ENCODE measurements at regions not wholly inside any gene's neighbourhood (a gene's known extent, or its start where the extent isn't known, plus 50 kb on each side); places are given as distances from the start of the nearest gene placed in this dataset.

DNA sequence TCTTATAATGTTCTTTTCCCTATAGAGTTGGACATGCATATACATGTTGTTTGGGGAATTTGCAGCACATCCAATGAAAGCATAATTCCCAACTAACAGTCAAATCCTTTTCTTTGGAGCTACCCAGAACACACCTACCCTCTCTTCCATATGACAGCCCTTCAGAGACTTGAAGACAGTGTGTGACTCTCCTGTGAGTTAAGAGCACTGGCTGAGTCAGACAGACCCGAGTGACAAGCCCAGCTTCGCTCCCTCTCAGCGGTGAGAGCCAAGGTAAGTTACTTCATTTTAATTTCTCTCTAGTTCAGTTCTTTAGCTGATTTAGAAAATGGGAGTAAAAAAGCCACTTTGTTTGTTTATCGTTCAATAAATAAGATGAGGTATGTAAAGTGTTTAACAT is 86.3 kb downstream of the RTL9 start:
- DNase-seq (no peak), ATAC-seq (no peak)
- Mint-ChIP-seq H3K9me3 (no peaks in the 10 kb centered on the region), H3K27me3 (ENCODE audit: low read depth) (peaks cover 2% of the 10 kb centered on the region), H3K4me3 (no peak overlapping the region), H3K4me1 (ENCODE audit: low read depth) (no peaks in the 10 kb centered on the region), H3K36me3 (ENCODE audit: insufficient read depth) (no peaks in the 10 kb centered on the region)

DNA sequence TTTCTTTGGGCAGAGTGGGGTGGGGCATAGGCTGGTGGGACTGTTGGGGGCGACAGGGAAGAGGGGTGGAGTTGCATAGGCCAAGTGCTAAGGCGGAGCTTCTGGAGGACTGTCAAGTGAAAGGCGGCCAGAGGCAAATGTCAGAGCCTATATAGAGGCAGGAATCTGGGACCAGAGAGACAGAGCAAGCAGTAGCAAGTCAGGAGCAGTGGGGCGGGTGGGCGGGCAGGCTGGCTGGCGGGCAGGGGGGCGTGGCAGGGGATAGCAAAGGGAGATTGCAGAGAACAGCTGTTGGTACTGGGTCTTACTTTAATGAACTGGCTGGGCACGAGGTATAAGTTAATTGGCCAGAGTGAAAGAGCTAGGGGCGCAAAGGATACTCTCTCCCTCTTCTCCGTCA is 89.8 kb downstream of the RTL9 start:
- no peaks in the 10 kb centered on the region for H3K27me3 Mint-ChIP-seq (ENCODE audit: low read depth)
- no peaks in the 10 kb centered on the region for H3K9me3 Mint-ChIP-seq
- no peak overlapping the region for H3K4me3 Mint-ChIP-seq
- no peak for DNase-seq
- H3K4me1 Mint-ChIP-seq (ENCODE audit: low read depth), result no peaks in the 10 kb centered on the region
- no peak for ATAC-seq
- H3K36me3 Mint-ChIP-seq (ENCODE audit: insufficient read depth), result no peaks in the 10 kb centered on the region

DNA sequence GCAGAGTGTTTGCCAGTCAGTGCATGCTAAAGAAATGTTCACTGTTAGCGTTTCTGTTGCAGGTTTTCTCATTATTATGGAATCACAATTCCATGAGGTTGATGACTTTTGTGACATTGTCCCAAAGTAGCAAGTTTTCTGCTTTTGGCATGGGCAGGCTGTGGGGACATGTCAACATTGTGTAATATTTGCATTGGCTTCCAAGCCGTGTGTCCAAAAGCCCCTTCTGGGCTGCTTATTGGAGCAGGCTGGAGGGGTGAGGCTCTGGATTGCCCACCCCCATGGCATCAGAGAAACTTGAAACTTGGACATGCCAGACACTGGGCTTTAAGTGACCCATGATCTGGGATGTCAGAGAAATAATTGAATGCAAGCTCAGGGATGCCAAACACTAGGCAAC is 90.7 kb downstream of the RTL9 start:
- Mint-ChIP-seq H3K36me3 (ENCODE audit: insufficient read depth) (no peaks in the 10 kb centered on the region), H3K4me1 (ENCODE audit: low read depth) (no peaks in the 10 kb centered on the region), H3K27me3 (ENCODE audit: low read depth) (no peaks in the 10 kb centered on the region), H3K9me3 (no peaks in the 10 kb centered on the region), H3K4me3 (no peak overlapping the region)
- no peak for ATAC-seq
- DNase-seq, result no peak

DNA sequence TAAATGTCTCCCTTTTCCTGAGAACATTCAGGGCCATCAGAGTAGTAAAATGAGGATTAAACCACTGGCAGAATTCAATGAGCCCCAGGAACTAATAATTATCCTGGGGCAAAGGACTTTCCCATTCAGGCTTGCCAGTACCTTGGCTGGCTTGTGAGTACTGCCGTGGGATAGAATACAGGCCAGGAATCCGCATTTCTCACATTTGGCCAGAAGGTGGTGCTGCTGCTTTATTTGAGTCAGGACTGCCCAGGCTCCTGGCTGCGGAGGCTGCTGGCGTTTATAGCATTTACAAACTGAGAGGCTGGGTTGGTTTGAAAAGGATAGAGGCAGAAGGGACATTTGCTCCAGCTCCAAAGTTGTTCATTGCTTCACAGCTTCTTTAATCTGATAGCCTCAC is 91.4 kb downstream of the RTL9 start:
- H3K4me3 Mint-ChIP-seq, result no peak overlapping the region
- H3K9me3 Mint-ChIP-seq, result no peaks in the 10 kb centered on the region
- no peaks in the 10 kb centered on the region for H3K27me3 Mint-ChIP-seq (ENCODE audit: low read depth)
- no peaks in the 10 kb centered on the region for H3K4me1 Mint-ChIP-seq (ENCODE audit: low read depth)
- peak; percentile 60 to 66 for ATAC-seq
- no peaks in the 10 kb centered on the region for H3K36me3 Mint-ChIP-seq (ENCODE audit: insufficient read depth)
- peak; percentile 49 for DNase-seq

DNA sequence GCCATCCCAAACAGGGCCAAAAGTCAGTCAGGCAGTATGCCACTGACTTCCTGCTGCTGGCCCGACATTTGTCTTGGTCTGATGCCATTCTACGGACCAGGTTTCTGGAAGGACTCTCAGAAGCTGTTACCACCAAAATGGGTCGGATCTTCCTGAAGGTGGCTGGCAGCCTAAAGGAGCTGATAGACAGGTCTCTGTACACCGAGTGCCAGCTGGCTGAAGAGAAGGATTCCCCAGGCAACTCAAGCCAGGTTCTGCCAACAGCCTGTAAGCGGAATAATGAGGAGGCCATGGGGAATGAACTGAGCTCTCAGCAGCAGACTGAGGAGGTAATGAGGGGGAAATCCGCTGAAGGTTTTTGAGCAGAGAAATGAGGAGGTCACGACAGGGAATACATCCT is 95.7 kb downstream of the RTL9 start:
- Mint-ChIP-seq H3K4me1 (ENCODE audit: low read depth) (no peaks in the 10 kb centered on the region), H3K4me3 (no peak overlapping the region), H3K36me3 (ENCODE audit: insufficient read depth) (no peaks in the 10 kb centered on the region), H3K9me3 (no peaks in the 10 kb centered on the region), H3K27me3 (ENCODE audit: low read depth) (peaks cover 7% of the 10 kb centered on the region)
- DNase-seq (no peak), ATAC-seq (no peak)

DNA sequence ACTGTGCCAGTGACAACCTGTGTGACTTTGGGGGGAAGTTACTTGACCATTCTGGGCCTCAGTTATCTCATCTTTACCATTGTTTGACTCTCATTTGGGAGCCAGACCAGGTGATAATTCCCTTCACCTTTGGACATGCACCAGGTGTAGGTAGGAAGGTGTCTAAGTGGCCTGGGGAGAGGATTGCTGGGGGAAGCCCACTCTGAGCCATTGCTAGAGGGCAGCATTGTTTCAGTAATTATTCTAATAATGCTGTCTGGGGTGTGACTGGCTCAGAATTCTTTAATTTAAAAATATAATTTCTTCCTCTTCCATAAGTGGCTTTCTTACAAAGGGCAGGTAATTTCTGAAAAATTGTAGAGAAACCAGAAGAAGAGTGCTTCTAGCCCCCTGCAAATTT is 104.3 kb downstream of the RTL9 start:
- H3K4me1 Mint-ChIP-seq (ENCODE audit: low read depth), result no peaks in the 10 kb centered on the region
- ATAC-seq, result no peak
- H3K9me3 Mint-ChIP-seq, result no peaks in the 10 kb centered on the region
- no peaks in the 10 kb centered on the region for H3K36me3 Mint-ChIP-seq (ENCODE audit: insufficient read depth)
- peaks cover 9% of the 10 kb centered on the region for H3K27me3 Mint-ChIP-seq (ENCODE audit: low read depth)
- H3K4me3 Mint-ChIP-seq, result no peak overlapping the region
- DNase-seq, result no peak

DNA sequence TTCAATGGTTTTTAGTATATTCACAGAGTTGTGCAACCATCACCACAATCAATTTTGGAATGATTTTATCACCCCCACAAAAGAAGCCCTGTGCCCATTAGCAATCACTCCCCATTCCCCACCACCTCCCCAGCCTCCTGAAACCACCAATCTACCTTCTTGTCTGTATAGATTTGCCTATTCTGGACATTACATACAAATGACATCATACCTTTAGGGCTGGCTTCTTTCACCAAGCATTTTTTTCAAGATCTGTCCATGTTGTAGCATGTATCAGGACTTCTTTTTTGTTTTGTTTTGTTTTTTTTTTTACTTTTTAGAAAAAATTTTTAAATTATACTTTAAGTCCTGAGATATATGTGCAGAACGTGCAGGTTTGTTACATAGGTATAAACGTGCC is 108.1 kb downstream of the RTL9 start:
- no peak for DNase-seq

DNA sequence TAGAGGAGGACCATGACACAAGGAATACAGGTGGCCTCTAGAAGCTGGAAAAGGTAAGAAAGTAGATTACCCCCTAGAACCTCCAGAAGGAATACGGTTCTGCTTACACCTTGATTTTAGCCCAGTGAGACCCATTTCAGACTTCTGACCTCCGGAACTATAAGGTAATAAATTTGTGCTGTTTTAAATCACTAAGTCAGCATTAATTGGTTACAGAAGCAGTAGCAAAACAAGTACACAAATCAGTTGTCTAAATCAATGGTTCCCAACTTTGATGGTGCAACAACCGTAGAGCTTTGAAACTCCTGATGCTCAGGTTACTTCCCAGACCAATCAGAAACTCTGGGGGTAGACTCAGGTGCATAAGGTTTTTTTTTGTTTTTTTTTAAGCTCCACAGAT is 113.6 kb downstream of the RTL9 start:
- Mint-ChIP-seq H3K27me3 (ENCODE audit: low read depth) (peaks cover 7% of the 10 kb centered on the region), H3K36me3 (ENCODE audit: insufficient read depth) (no peaks in the 10 kb centered on the region), H3K4me3 (no peak overlapping the region), H3K9me3 (no peaks in the 10 kb centered on the region), H3K4me1 (ENCODE audit: low read depth) (no peaks in the 10 kb centered on the region)
- ATAC-seq (no peak), DNase-seq (no peak)

More for the DNA sequence above, 108.1 kb downstream of the RTL9 start:
- Mint-ChIP-seq H3K9me3 (no peaks in the 10 kb centered on the region), H3K36me3 (ENCODE audit: insufficient read depth) (no peaks in the 10 kb centered on the region), H3K4me1 (ENCODE audit: low read depth) (no peaks in the 10 kb centered on the region), H3K27me3 (ENCODE audit: low read depth) (peaks cover 7% of the 10 kb centered on the region), H3K4me3 (no peak overlapping the region)
- ATAC-seq, result no peak

DNA sequence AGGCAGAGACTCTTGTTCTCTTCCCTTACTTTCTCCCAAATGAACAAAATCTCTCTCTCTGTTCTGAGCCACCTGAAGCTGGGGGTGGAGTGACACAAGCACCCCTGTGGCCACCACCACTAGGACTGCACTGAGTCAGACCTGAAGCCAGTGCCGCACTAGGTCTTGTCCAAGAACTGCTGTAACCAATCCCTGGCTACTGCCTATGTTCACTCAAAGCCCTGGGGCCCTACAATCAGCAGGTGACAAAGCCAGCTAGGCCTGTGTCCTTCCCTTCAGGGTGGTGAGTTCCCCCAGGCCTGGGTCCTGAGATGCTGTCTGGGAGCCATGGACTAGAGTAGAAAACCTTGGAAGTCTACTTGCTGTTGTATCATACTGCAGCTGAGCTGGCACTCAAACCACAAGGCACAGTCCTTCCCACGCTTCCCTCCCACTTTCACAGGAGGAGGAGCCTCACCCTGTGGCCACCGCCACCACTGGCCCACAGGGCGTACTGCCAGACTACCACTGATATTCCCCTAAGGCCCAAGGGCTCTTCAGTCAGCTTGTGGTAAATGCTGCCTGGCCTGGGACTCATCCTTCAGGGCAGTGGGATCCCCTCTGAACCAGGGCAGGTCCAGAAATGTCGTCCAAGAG is 119.1 kb downstream of the RTL9 start:
- ATAC-seq (no peak), DNase-seq (no peak)
- Mint-ChIP-seq H3K36me3 (ENCODE audit: insufficient read depth) (no peaks in the 10 kb centered on the region), H3K4me1 (ENCODE audit: low read depth) (no peaks in the 10 kb centered on the region), H3K9me3 (no peaks in the 10 kb centered on the region), H3K27me3 (ENCODE audit: low read depth) (no peaks in the 10 kb centered on the region), H3K4me3 (no peak overlapping the region)

DNA sequence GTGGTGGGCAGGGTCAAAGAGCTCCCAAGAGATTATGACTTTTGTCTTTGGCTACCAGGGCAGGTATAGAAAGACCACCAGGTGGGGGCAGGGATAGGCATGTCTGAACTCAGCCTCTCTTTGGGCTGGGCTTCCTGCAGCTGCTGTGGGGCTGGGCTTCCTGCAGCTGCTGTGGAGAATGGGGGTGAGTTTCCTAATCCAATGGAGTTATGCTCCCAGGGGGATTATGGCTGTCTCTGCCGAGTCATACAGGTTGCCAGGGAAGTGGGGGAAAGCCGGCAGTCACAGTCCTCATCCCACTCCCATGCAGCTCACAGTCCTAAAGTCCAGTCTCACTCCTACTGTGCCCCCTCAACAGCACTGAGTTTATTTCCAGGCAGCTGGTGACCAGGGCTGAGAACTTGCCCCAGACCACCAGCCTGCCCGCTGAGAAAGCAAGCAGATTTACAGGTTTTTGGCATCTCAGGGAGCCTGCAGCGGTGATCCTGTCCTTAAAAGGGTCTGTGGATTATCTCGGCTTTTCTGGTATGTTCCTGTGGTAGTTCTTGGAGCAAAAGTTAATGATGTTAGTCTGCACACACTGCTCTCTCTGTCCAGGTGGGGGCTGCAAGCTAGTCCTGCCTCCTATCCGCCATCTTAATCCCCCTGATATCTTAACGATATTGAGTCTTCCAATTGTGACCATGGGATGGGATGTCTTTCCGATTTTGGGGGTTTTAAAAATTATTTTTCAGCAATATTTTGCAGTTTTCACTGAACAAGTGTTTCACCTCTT is 133.4 kb downstream of the RTL9 start:
- no peak for ATAC-seq
- Mint-ChIP-seq H3K4me3 (no peak overlapping the region), H3K27me3 (ENCODE audit: low read depth) (peaks cover 2% of the 10 kb centered on the region), H3K9me3 (peaks cover 3% of the 10 kb centered on the region), H3K36me3 (ENCODE audit: insufficient read depth) (no peaks in the 10 kb centered on the region), H3K4me1 (ENCODE audit: low read depth) (no peaks in the 10 kb centered on the region)
- DNase-seq, result no peak

DNA sequence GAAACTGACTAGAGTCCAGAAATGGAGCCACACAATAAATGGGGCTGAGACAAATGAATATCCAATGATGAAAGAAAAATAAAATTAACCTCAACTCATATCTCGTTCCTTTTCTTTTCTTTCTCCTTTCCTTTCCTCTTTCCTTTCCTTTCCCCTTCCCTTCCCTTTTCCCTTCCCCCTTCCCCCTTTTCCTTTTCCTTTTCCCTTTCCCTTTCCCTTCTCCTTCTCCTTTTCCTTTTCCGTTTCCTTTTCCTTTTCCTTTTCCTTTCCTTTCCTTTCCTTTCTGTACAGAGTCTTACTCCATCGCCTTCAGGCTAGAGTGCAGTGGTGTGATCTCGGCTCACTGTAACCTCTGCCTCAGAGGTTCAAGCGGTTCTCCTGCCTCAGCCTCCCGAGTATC is 146.3 kb downstream of the RTL9 start:
- ATAC-seq, result no peak
- no peaks in the 10 kb centered on the region for H3K9me3 Mint-ChIP-seq
- no peaks in the 10 kb centered on the region for H3K27me3 Mint-ChIP-seq (ENCODE audit: low read depth)
- no peak for DNase-seq
- H3K4me1 Mint-ChIP-seq (ENCODE audit: low read depth), result no peaks in the 10 kb centered on the region
- H3K36me3 Mint-ChIP-seq (ENCODE audit: insufficient read depth), result no peaks in the 10 kb centered on the region
- H3K4me3 Mint-ChIP-seq, result no peak overlapping the region

DNA sequence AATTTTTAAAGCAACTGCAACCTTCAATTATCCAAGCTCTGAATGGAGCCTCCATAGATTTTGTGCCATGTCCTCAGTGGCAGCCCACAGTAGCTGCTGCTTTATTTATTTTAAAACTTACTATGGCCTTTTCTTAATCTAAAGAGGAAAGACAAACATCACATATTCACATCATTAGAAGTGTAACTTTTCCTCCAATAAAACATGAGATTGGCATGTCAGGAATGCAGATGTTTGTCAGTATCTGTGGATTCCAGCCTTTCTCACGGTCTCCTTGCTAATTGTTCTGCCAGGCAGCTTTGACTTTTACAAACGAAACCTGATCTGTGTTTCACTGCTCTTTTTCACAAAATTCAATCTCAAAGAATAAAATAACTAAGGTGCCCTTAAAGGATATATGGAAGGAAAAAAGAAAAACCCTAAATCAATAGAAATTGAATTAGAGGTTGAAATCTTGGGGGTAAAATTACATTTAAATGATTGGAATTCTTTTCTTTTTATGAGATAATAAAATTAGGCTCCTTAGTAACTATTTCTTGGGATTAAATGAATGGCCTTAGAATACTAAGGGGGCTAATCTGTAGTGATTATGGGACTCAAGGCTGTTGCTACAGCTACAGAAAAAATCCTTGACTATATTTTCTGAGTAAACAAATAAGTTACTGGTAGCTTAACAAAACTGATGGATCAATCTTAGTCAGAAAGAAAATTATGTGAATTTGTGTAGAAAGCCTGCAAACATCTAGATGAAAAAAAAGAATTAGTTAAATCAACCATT is 151.3 kb downstream of the RTL9 start:
- ATAC-seq (no peak), DNase-seq (no peak)
- H3K36me3 Mint-ChIP-seq (ENCODE audit: insufficient read depth), result no peaks in the 10 kb centered on the region
- no peak overlapping the region for H3K4me3 Mint-ChIP-seq
- H3K9me3 Mint-ChIP-seq, result no peaks in the 10 kb centered on the region
- no peaks in the 10 kb centered on the region for H3K4me1 Mint-ChIP-seq (ENCODE audit: low read depth)
- no peaks in the 10 kb centered on the region for H3K27me3 Mint-ChIP-seq (ENCODE audit: low read depth)

DNA sequence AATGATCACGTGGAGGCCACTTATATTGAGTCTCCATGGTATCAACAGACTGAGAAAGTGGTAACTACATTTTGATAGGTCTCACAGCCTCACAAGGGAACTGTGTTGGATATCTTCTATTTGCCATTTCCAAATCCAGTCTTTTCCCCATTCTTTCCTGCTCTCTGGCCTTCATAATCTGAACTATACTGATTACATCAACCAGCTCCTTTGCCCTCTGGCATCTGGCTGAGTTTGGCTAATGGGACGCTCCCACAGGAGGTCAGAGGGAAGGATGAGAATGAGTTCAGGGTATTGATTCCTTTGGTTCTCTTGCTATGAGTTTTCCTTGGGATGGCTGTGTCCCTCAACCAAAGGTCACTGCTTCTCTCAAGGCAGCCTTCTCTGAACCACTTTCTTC is 152.6 kb downstream of the RTL9 start:
- no peak for ATAC-seq
- no peaks in the 10 kb centered on the region for H3K9me3 Mint-ChIP-seq
- no peaks in the 10 kb centered on the region for H3K36me3 Mint-ChIP-seq (ENCODE audit: insufficient read depth)

DNA sequence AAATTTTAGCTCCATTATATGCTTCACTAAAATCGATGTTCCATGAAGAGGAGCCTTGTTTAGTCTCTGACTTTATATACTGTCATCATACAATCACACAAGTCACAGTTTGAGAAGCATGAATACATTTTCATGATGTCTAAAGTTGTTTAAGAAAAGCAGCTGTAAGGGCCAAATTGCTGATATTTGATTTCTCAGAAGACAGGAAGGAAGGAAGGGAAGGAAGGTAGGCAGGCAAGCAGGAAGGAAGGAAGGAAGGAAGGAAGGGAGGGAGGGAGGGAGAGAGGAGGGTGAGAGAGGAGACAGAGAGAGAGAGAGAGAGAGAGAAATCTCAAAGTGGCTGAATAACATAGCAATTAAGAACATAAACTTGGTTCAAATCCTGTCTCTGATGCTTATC is 153.7 kb downstream of the RTL9 start:
- H3K4me3 Mint-ChIP-seq, result no peak overlapping the region
- no peaks in the 10 kb centered on the region for H3K27me3 Mint-ChIP-seq (ENCODE audit: low read depth)
- DNase-seq (no peak), ATAC-seq (no peak)
- no peaks in the 10 kb centered on the region for H3K9me3 Mint-ChIP-seq
- H3K36me3 Mint-ChIP-seq (ENCODE audit: insufficient read depth), result no peaks in the 10 kb centered on the region
- H3K4me1 Mint-ChIP-seq (ENCODE audit: low read depth), result no peaks in the 10 kb centered on the region

More for the DNA sequence above, 152.6 kb downstream of the RTL9 start:
- Mint-ChIP-seq H3K4me1 (ENCODE audit: low read depth) (no peaks in the 10 kb centered on the region), H3K27me3 (ENCODE audit: low read depth) (no peaks in the 10 kb centered on the region), H3K4me3 (no peak overlapping the region)
- no peak for DNase-seq

DNA sequence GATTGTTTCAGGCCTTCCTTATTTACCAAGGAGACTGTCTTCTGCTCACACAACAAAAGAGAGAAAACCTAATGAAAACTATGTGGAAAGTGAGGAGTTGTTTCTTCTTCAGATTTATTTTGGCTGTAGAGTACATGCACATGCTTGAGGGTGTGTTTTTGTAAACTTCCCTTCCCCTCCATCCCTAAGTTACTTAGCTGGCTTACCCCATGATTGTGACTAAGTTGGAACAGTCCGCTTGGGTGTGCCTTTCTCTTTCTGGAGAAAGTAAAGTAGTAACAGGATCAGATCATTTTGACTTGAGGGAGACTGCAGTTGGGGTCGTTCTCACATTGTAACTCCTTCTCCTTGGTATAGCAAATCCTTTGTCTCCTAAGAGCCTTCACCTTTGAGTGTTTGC is 155.9 kb downstream of the RTL9 start:
- DNase-seq (no peak), ATAC-seq (no peak)
- H3K9me3 Mint-ChIP-seq, result no peaks in the 10 kb centered on the region
- no peak overlapping the region for H3K4me3 Mint-ChIP-seq
- H3K36me3 Mint-ChIP-seq (ENCODE audit: insufficient read depth), result no peaks in the 10 kb centered on the region
- no peaks in the 10 kb centered on the region for H3K27me3 Mint-ChIP-seq (ENCODE audit: low read depth)
- H3K4me1 Mint-ChIP-seq (ENCODE audit: low read depth), result no peaks in the 10 kb centered on the region

Measured in activated T-cell treated with anti-CD3 and anti-CD28 coated beads, Interleukin-2, amount 50 U/mL, for 4 hours (primary cell).